Mesenchymal stem cell (in vitro differentiated cells and primary cell): ENCODE measurements at regions not wholly inside any gene's neighbourhood (a gene's known extent, or its start where the extent isn't known, plus 50 kb on each side); places are given as distances from the start of the nearest gene placed in this dataset.
A peak's percentile ranks its signal among the peaks of the same experiment; 100 is the strongest.

ENCODE experiments used
- DNase-seq: peaks from one replicate; pipeline ENCODE4 v3.0.0-alpha.2; 2013
- H2AFZ ChIP-seq: one replicate; pipeline ENCODE4 v1.6.1; 2013; ENCODE audit warnings: low read depth, mild to moderate bottlenecking, control low read depth, inconsistent platforms, low read length, moderate library complexity
- H2AK5ac ChIP-seq: 2 replicates; pipeline ENCODE4 v1.6.1; 2013; ENCODE audit warnings: low read length, moderate library complexity, mild to moderate bottlenecking, inconsistent platforms; ENCODE audit not compliant: severe bottlenecking
- H2BK120ac ChIP-seq: one replicate; pipeline ENCODE4 v1.6.1; 2013; ENCODE audit warnings: low read depth, mild to moderate bottlenecking, inconsistent platforms, low read length, moderate library complexity
- H2BK12ac ChIP-seq, 2 experiments: one replicate each; pipeline ENCODE4 v1.6.1; 2013; ENCODE audit warnings: inconsistent platforms in 2 of 2, low read length in 2 of 2, mild to moderate bottlenecking in 2 of 2, moderate library complexity in 2 of 2, control low read depth in 1 of 2
- H2BK15ac ChIP-seq: one replicate; pipeline ENCODE4 v1.6.1; 2013; ENCODE audit warnings: mild to moderate bottlenecking, low read depth, inconsistent platforms; ENCODE audit not compliant: poor library complexity, severe bottlenecking
- H2BK5ac ChIP-seq: 2 replicates; pipeline ENCODE4 v1.6.1; 2013; ENCODE audit warnings: low read depth, mild to moderate bottlenecking, low read length, control low read depth, inconsistent platforms; ENCODE audit not compliant: poor library complexity, severe bottlenecking
- H3K14ac ChIP-seq, 2 experiments: one replicate each; pipeline ENCODE4 v1.6.1; 2013; ENCODE audit warnings: inconsistent platforms in 2 of 2, low read length in 2 of 2, control low read depth in 1 of 2, mild to moderate bottlenecking in 1 of 2, moderate library complexity in 1 of 2
- H3K18ac ChIP-seq, 2 experiments: one replicate each; pipeline ENCODE4 v1.6.1; 2013; ENCODE audit warnings: inconsistent platforms in 2 of 2, low read length in 2 of 2, control low read depth in 1 of 2, low read depth in 1 of 2, mild to moderate bottlenecking in 1 of 2
- H3K23ac ChIP-seq, 2 experiments: one replicate each; pipeline ENCODE4 v1.6.1; 2013; ENCODE audit warnings: inconsistent platforms in 2 of 2, low read length in 2 of 2, mild to moderate bottlenecking in 2 of 2, moderate library complexity in 2 of 2, control low read depth in 1 of 2
- H3K27ac ChIP-seq: 2 replicates; pipeline ENCODE4 v1.5.1; 2013; ENCODE audit warnings: mild to moderate bottlenecking, moderate library complexity, low read length, control low read depth, inconsistent platforms; ENCODE audit not compliant: poor library complexity, severe bottlenecking
- H3K27me3 ChIP-seq, 2 experiments: 2 replicates each; pipeline versions ENCODE4 v1.6.1 to v1.7.0; 2013; ENCODE audit warnings: low read length in 2 of 2, mild to moderate bottlenecking in 2 of 2, moderate library complexity in 2 of 2, control low read depth in 1 of 2, inconsistent platforms in 1 of 2; ENCODE audit not compliant: control insufficient read depth in 1 of 2, insufficient read depth in 1 of 2
- H3K36me3 ChIP-seq, 2 experiments: 2 replicates each; pipeline versions ENCODE4 v1.6.1 to v1.7.0; 2013; ENCODE audit warnings: low read length in 2 of 2, control low read depth in 1 of 2, inconsistent platforms in 1 of 2, low read depth in 1 of 2, mild to moderate bottlenecking in 1 of 2; ENCODE audit not compliant: insufficient read depth in 2 of 2, control insufficient read depth in 1 of 2
- H3K4ac ChIP-seq, 2 experiments: one replicate each; pipeline ENCODE4 v1.6.1; 2013; ENCODE audit warnings: inconsistent platforms in 2 of 2, low read length in 2 of 2, mild to moderate bottlenecking in 2 of 2, moderate library complexity in 2 of 2, control low read depth in 1 of 2, low read depth in 1 of 2
- H3K4me1 ChIP-seq: 2 replicates; pipeline ENCODE4 v1.6.1; 2013; ENCODE audit warnings: low read depth, low read length, control low read depth; ENCODE audit not compliant: control insufficient read depth, insufficient read depth
- H3K4me2 ChIP-seq: 2 replicates; pipeline ENCODE4 v1.6.1; 2013; ENCODE audit warnings: low read length, mild to moderate bottlenecking, inconsistent platforms; ENCODE audit not compliant: poor library complexity, severe bottlenecking
- H3K4me3 ChIP-seq, 2 experiments: 2 replicates each; pipeline versions ENCODE4 v1.5.1 to v1.7.0; 2013; ENCODE audit warnings: low read length in 2 of 2, mild to moderate bottlenecking in 2 of 2, control low read depth in 1 of 2, low read depth in 1 of 2; ENCODE audit not compliant: insufficient read depth in 1 of 2
- H3K79me1 ChIP-seq: replicated peaks from 2 replicates; pipeline ENCODE4 v1.6.1; 2013; ENCODE audit warnings: mild to moderate bottlenecking, control low read depth, low read length, inconsistent platforms; ENCODE audit not compliant: poor library complexity, severe bottlenecking
- H3K9ac ChIP-seq: 2 replicates; pipeline ENCODE4 v1.7.0; 2013; ENCODE audit warnings: mild to moderate bottlenecking, low read length, moderate library complexity
- H3K9me3 ChIP-seq: 2 replicates; pipeline ENCODE4 v1.7.0; 2013; ENCODE audit warnings: mild to moderate bottlenecking, low read length; ENCODE audit not compliant: control insufficient read depth
- H4K8ac ChIP-seq: one replicate; pipeline ENCODE4 v1.6.1; 2013; ENCODE audit warnings: inconsistent platforms, mild to moderate bottlenecking, low read length, moderate library complexity
- H4K91ac ChIP-seq: one replicate; pipeline ENCODE4 v1.6.1; 2013; ENCODE audit warnings: mild to moderate bottlenecking, low read length, inconsistent platforms
- WGBS: methylation state at CpG from one replicate; pipeline ENCODE4 v1.1.7; 2013; ENCODE audit warnings: mixed read lengths; 5-methylcytosine and 5-hydroxymethylcytosine counted together

DNA sequence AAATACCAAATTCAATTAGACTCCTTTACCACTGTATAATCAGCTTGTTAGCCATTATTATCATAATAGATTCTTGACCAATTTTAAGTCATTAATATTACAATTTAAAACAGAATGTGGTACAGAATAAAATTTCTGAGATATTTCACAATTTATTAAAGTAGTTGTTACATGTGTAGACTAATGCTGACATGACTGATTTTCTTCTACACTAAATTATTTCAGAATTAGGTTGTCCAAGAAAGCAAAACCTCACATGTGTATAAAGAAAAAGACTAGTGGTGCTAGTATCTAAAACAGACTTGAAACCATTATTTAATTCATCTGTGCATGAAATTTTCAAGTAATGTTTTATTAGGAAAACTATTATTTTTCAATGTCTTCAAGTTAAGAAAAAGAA, 79.2 kb upstream of the COL3A1 start:
- no peak overlapping the region for H4K8ac ChIP-seq
- H3K27me3 ChIP-seq, result no peaks in the 10 kb centered on the region
- no peak overlapping the region for H2BK120ac ChIP-seq
- no peak overlapping the region for H2AK5ac ChIP-seq
- no peak overlapping the region for H2AFZ ChIP-seq
- H3K79me1 ChIP-seq, result no peaks in the 10 kb centered on the region
- no peak overlapping the region for H2BK12ac ChIP-seq
- no peak overlapping the region for H3K23ac ChIP-seq
- H3K4me3 ChIP-seq, result no peak overlapping the region
- H2BK5ac ChIP-seq, result no peak overlapping the region
- H3K4me2 ChIP-seq, result no peak overlapping the region
- no peak overlapping the region for H3K27ac ChIP-seq
- no peak overlapping the region for H3K14ac ChIP-seq
- H3K4me1 ChIP-seq, result no peaks in the 10 kb centered on the region
- H2BK15ac ChIP-seq, result no peak overlapping the region
- peak overlapping the region; percentile 56 for H3K9ac ChIP-seq
- H3K36me3 ChIP-seq, result no peaks in the 10 kb centered on the region
- no peak overlapping the region for H4K91ac ChIP-seq
- peaks cover 3% of the 10 kb centered on the region for H3K9me3 ChIP-seq
- no peak overlapping the region for H3K4ac ChIP-seq
- no peak for DNase-seq
- H3K18ac ChIP-seq, result no peak overlapping the region

DNA sequence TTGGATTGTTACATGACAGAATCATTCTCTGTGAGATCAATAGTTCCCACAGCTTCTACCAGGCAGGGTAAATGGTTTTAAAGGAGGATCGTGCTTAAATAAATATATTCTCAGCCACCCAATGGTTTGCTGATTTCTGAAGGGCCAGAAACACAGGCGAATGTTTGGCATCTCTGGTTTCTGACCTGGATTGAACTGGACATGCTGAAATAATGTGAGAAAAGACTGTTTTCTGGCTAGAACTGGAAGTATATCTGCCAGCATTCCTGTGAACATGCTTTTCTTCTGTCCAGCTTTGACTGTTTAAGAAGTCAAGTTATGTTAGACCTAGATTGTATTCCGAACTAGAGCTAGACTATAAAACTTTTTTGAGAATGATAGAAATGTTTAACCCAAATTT, 77.1 kb upstream of the COL3A1 start:
- Histone ChIP-seq H2BK12ac (no peak overlapping the region), H3K4ac (no peak overlapping the region), H2BK15ac (no peak overlapping the region), H2AFZ (no peak overlapping the region), H3K27ac (no peak overlapping the region), H4K8ac (no peak overlapping the region), H3K18ac (no peak overlapping the region), H3K9ac (peak overlapping the region; percentile 89), H3K27me3 (no peaks in the 10 kb centered on the region), H3K23ac (no peak overlapping the region), H3K4me3 (no peak overlapping the region), H4K91ac (no peak overlapping the region), H3K14ac (no peak overlapping the region), H3K36me3 (no peaks in the 10 kb centered on the region), H3K4me1 (no peaks in the 10 kb centered on the region), H2AK5ac (no peak overlapping the region), H3K4me2 (no peak overlapping the region), H2BK120ac (no peak overlapping the region), H3K79me1 (no peaks in the 10 kb centered on the region), H2BK5ac (no peak overlapping the region), H3K9me3 (no peaks in the 10 kb centered on the region)
- DNase-seq, result no peak
- whole genome bisulfite sequencing, result 88% methylated on average over 3 of the region's 3 CpGs

DNA sequence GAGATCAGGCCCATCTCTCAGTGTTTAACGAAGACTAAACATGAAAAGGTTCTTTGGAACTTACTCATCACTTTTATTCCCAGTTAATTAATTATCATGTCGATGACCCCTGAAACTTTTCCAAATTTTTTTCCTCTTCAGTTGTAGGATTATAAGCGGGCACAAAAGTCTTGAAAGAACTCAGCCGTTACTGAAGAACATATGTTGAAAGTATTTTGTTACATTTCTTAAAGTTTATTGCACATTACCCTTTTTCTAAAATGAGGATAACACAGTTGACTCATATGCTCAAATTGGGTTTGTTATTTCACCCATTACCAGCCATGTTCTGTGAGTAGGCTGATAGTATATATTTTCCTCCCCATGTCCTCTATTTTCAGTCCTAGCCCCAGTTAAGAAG, 75.9 kb upstream of the COL3A1 start:
- no peak overlapping the region for H3K4me2 ChIP-seq
- no peak overlapping the region for H2AK5ac ChIP-seq
- H4K91ac ChIP-seq, result no peak overlapping the region
- H3K36me3 ChIP-seq, result no peaks in the 10 kb centered on the region
- H3K4me3 ChIP-seq, result no peak overlapping the region
- no peak overlapping the region for H2BK12ac ChIP-seq
- H3K9me3 ChIP-seq, result no peaks in the 10 kb centered on the region
- no peak overlapping the region for H2BK15ac ChIP-seq
- H4K8ac ChIP-seq, result no peak overlapping the region
- H3K4me1 ChIP-seq, result no peaks in the 10 kb centered on the region
- no peaks in the 10 kb centered on the region for H3K27me3 ChIP-seq
- DNase-seq, result no peak
- H3K4ac ChIP-seq, result no peak overlapping the region
- H2BK5ac ChIP-seq, result no peak overlapping the region
- no peak overlapping the region for H3K18ac ChIP-seq
- no peak overlapping the region for H2BK120ac ChIP-seq
- H2AFZ ChIP-seq, result no peak overlapping the region
- H3K23ac ChIP-seq, result no peak overlapping the region
- H3K79me1 ChIP-seq, result no peaks in the 10 kb centered on the region
- no peak overlapping the region for H3K27ac ChIP-seq
- peak overlapping the region; percentile 89 for H3K9ac ChIP-seq
- no peak overlapping the region for H3K14ac ChIP-seq
- WGBS, result 82% methylated on average over 2 of the region's 4 CpGs

DNA sequence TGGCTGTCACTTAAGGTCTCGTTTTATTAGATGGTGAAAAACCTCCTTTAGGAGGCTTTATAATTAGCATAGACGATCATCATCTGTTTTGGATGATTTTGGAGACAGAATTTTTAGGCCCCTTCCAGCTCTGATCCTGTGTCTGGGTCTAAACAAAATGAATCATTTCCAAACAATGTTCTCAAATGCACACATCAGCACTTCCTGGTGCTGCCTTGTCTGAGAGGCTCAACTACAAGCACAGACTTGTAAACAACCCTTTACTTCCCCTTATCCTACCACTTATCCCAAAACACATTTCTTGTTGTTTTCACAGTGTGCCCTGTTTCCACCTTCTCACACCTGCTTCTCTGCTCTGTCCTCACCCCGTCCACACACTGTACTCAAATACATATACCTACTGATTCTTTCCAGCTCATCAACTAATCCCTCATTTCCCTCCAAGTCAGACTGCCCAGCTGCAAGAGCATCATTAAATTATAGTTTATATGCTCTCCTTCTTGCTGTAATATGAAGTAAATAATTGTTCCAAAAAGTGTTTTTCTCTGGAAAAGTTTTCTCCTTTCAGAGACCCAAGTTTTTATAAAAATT, 71.2 kb upstream of the COL3A1 start:
- no peaks in the 10 kb centered on the region for H3K4me1 ChIP-seq
- H3K4me2 ChIP-seq, result no peak overlapping the region
- no peak overlapping the region for H2AK5ac ChIP-seq
- H2BK12ac ChIP-seq, result peak overlapping the region in 1 of 2 experiments; percentile 11
- H3K36me3 ChIP-seq, result no peaks in the 10 kb centered on the region
- H4K91ac ChIP-seq, result no peak overlapping the region
- no peaks in the 10 kb centered on the region for H3K9me3 ChIP-seq
- DNase-seq, result peak; percentile 73
- no peak overlapping the region for H2BK15ac ChIP-seq
- H3K14ac ChIP-seq, result no peak overlapping the region
- no peak overlapping the region for H2BK5ac ChIP-seq
- H3K27ac ChIP-seq, result no peak overlapping the region
- H3K27me3 ChIP-seq, result no peaks in the 10 kb centered on the region
- peak overlapping the region in 1 of 2 experiments; percentile 46 for H3K4ac ChIP-seq
- H3K4me3 ChIP-seq, result no peak overlapping the region
- peak overlapping the region; percentile 92 for H4K8ac ChIP-seq
- peak overlapping the region in 1 of 2 experiments; percentile 92 for H3K18ac ChIP-seq
- H3K23ac ChIP-seq, result no peak overlapping the region
- 12% methylated on average over 2 of the region's 3 CpGs for WGBS
- peak overlapping the region; percentile 64 for H3K9ac ChIP-seq
- no peak overlapping the region for H2AFZ ChIP-seq
- H3K79me1 ChIP-seq, result no peaks in the 10 kb centered on the region
- peak overlapping the region; percentile 27 for H2BK120ac ChIP-seq
